ENCODE measurements at regions not wholly inside any gene's neighbourhood (a gene's known extent, or its start where the extent isn't known, plus 50 kb on each side); places are given as distances from the start of the nearest gene placed in this dataset.

- TF ChIP-seq CTCF (IDR thresholded peaks at IDR 0.05; ENCODE audit: control extremely low read depth in 1 of 3, insufficient read depth in 1 of 3, low read depth in 1 of 3, low read length in 3 of 3) (no peak), GABPA (IDR thresholded peaks at IDR 0.05; ENCODE audit: borderline replicate concordance, insufficient read depth, low read length) (no peak), POLR2A (IDR thresholded peaks at IDR 0.05; ENCODE audit: control extremely low read depth in 1 of 2, low read depth in 2 of 2, low read length in 2 of 2) (no peak), SIN3A (conservative IDR thresholded peaks at IDR 0.05 in 1 of 2, IDR thresholded peaks at IDR 0.05 in 1 of 2; ENCODE audit: low read depth in 1 of 2, low read length in 2 of 2) (no peak)
Observed at GRCh38 chr1:102219463-102219862, 222.7 kb upstream of the OLFM3 start.

Data from H1 (cell line).